ENCODE measurements at regions not wholly inside any gene's neighbourhood (a gene's known extent, or its start where the extent isn't known, plus 50 kb on each side); places are given as distances from the start of the nearest gene placed in this dataset.

- Histone ChIP-seq H3K27me3 (ENCODE audit: control insufficient read depth, insufficient read depth, low read length) (no peaks in the 10 kb centered on the region), H3K4me1 (ENCODE audit: control insufficient read depth, insufficient read depth, low read length) (no peaks in the 10 kb centered on the region), H3K4me3 (ENCODE audit: low read length) (no peak overlapping the region), H3K9me3 (ENCODE audit: control insufficient read depth, low read length) (no peaks in the 10 kb centered on the region), H3K36me3 (ENCODE audit: control insufficient read depth, insufficient read depth, low read length) (no peaks in the 10 kb centered on the region), H3K9ac (ENCODE audit: low read length) (no peak overlapping the region)
These were observed 530.2 kb downstream of the SOX6 start for GRCh38 chr11:15825976-15826650.

GRCh38 chr11:15826826-15827225 lies 529.5 kb downstream of the SOX6 start:
- H3K4me3 ChIP-seq (ENCODE audit: low read length): no peak overlapping the region
- H3K9ac ChIP-seq (ENCODE audit: low read length): no peak overlapping the region
- H3K27me3 ChIP-seq (ENCODE audit: control insufficient read depth, insufficient read depth, low read length): no peaks in the 10 kb centered on the region
- H3K4me1 ChIP-seq (ENCODE audit: control insufficient read depth, insufficient read depth, low read length): no peaks in the 10 kb centered on the region
- no peaks in the 10 kb centered on the region for H3K9me3 ChIP-seq (ENCODE audit: control insufficient read depth, low read length)
- no peaks in the 10 kb centered on the region for H3K36me3 ChIP-seq (ENCODE audit: control insufficient read depth, insufficient read depth, low read length)

GRCh38 chr11:15828215-15828853 lies 528.0 kb downstream of the SOX6 start:
- Histone ChIP-seq H3K4me3 (ENCODE audit: low read length) (no peak overlapping the region), H3K27me3 (ENCODE audit: control insufficient read depth, insufficient read depth, low read length) (no peaks in the 10 kb centered on the region), H3K9ac (ENCODE audit: low read length) (no peak overlapping the region), H3K36me3 (ENCODE audit: control insufficient read depth, insufficient read depth, low read length) (no peaks in the 10 kb centered on the region), H3K9me3 (ENCODE audit: control insufficient read depth, low read length) (no peaks in the 10 kb centered on the region), H3K4me1 (ENCODE audit: control insufficient read depth, insufficient read depth, low read length) (no peaks in the 10 kb centered on the region)

- H3K9me3 ChIP-seq (ENCODE audit: control insufficient read depth, low read length): no peaks in the 10 kb centered on the region
- no peak overlapping the region for H3K4me3 ChIP-seq (ENCODE audit: low read length)
- H3K4me1 ChIP-seq (ENCODE audit: control insufficient read depth, insufficient read depth, low read length): no peaks in the 10 kb centered on the region
- H3K9ac ChIP-seq (ENCODE audit: low read length): no peak overlapping the region
- H3K27me3 ChIP-seq (ENCODE audit: control insufficient read depth, insufficient read depth, low read length): no peaks in the 10 kb centered on the region
- no peaks in the 10 kb centered on the region for H3K36me3 ChIP-seq (ENCODE audit: control insufficient read depth, insufficient read depth, low read length)
These were observed 527.0 kb downstream of the SOX6 start for GRCh38 chr11:15829312-15829711.

GRCh38 chr11:15830741-15831428 lies 525.5 kb downstream of the SOX6 start:
- no peak overlapping the region for H3K4me3 ChIP-seq (ENCODE audit: low read length)
- no peaks in the 10 kb centered on the region for H3K27me3 ChIP-seq (ENCODE audit: control insufficient read depth, insufficient read depth, low read length)
- no peaks in the 10 kb centered on the region for H3K4me1 ChIP-seq (ENCODE audit: control insufficient read depth, insufficient read depth, low read length)
- H3K9ac ChIP-seq (ENCODE audit: low read length): no peak overlapping the region
- H3K36me3 ChIP-seq (ENCODE audit: control insufficient read depth, insufficient read depth, low read length): no peaks in the 10 kb centered on the region
- H3K9me3 ChIP-seq (ENCODE audit: control insufficient read depth, low read length): no peaks in the 10 kb centered on the region

GRCh38 chr11:15835788-15836411 lies 520.4 kb downstream of the SOX6 start:
- Histone ChIP-seq H3K4me1 (ENCODE audit: control insufficient read depth, insufficient read depth, low read length) (peaks cover 3% of the 10 kb centered on the region), H3K4me3 (ENCODE audit: low read length) (no peak overlapping the region), H3K9ac (ENCODE audit: low read length) (no peak overlapping the region), H3K36me3 (ENCODE audit: control insufficient read depth, insufficient read depth, low read length) (no peaks in the 10 kb centered on the region), H3K27me3 (ENCODE audit: control insufficient read depth, insufficient read depth, low read length) (no peaks in the 10 kb centered on the region), H3K9me3 (ENCODE audit: control insufficient read depth, low read length) (no peaks in the 10 kb centered on the region)

- Histone ChIP-seq H3K4me3 (ENCODE audit: low read length) (no peak overlapping the region), H3K9ac (ENCODE audit: low read length) (no peak overlapping the region), H3K9me3 (ENCODE audit: control insufficient read depth, low read length) (no peaks in the 10 kb centered on the region), H3K4me1 (ENCODE audit: control insufficient read depth, insufficient read depth, low read length) (peaks cover 4% of the 10 kb centered on the region), H3K36me3 (ENCODE audit: control insufficient read depth, insufficient read depth, low read length) (no peaks in the 10 kb centered on the region), H3K27me3 (ENCODE audit: control insufficient read depth, insufficient read depth, low read length) (no peaks in the 10 kb centered on the region)
These were observed 519.6 kb downstream of the SOX6 start for GRCh38 chr11:15836795-15837194.

- no peak overlapping the region for H3K9ac ChIP-seq (ENCODE audit: low read length)
These were observed 518.4 kb downstream of the SOX6 start for GRCh38 chr11:15837901-15838489.

GRCh38 chr11:15839061-15839460 lies 517.3 kb downstream of the SOX6 start:
- H3K4me1 ChIP-seq (ENCODE audit: control insufficient read depth, insufficient read depth, low read length): peaks cover 9% of the 10 kb centered on the region
- no peaks in the 10 kb centered on the region for H3K36me3 ChIP-seq (ENCODE audit: control insufficient read depth, insufficient read depth, low read length)
- H3K4me3 ChIP-seq (ENCODE audit: low read length): no peak overlapping the region
- H3K9ac ChIP-seq (ENCODE audit: low read length): no peak overlapping the region
- H3K27me3 ChIP-seq (ENCODE audit: control insufficient read depth, insufficient read depth, low read length): no peaks in the 10 kb centered on the region
- no peaks in the 10 kb centered on the region for H3K9me3 ChIP-seq (ENCODE audit: control insufficient read depth, low read length)

More at GRCh38 chr11:15837901-15838489, 518.4 kb downstream of the SOX6 start:
- H3K4me1 ChIP-seq (ENCODE audit: control insufficient read depth, insufficient read depth, low read length): peaks cover 9% of the 10 kb centered on the region
- H3K4me3 ChIP-seq (ENCODE audit: low read length): no peak overlapping the region
- H3K27me3 ChIP-seq (ENCODE audit: control insufficient read depth, insufficient read depth, low read length): no peaks in the 10 kb centered on the region
- no peaks in the 10 kb centered on the region for H3K36me3 ChIP-seq (ENCODE audit: control insufficient read depth, insufficient read depth, low read length)
- no peaks in the 10 kb centered on the region for H3K9me3 ChIP-seq (ENCODE audit: control insufficient read depth, low read length)

GRCh38 chr11:15840966-15841365 lies 515.4 kb downstream of the SOX6 start:
- H3K4me3 ChIP-seq (ENCODE audit: low read length): no peak overlapping the region
- no peaks in the 10 kb centered on the region for H3K9me3 ChIP-seq (ENCODE audit: control insufficient read depth, low read length)
- peaks cover 9% of the 10 kb centered on the region for H3K4me1 ChIP-seq (ENCODE audit: control insufficient read depth, insufficient read depth, low read length)
- no peaks in the 10 kb centered on the region for H3K36me3 ChIP-seq (ENCODE audit: control insufficient read depth, insufficient read depth, low read length)
- H3K9ac ChIP-seq (ENCODE audit: low read length): no peak overlapping the region
- no peaks in the 10 kb centered on the region for H3K27me3 ChIP-seq (ENCODE audit: control insufficient read depth, insufficient read depth, low read length)

- no peaks in the 10 kb centered on the region for H3K27me3 ChIP-seq (ENCODE audit: control insufficient read depth, insufficient read depth, low read length)
- no peaks in the 10 kb centered on the region for H3K9me3 ChIP-seq (ENCODE audit: control insufficient read depth, low read length)
- H3K9ac ChIP-seq (ENCODE audit: low read length): no peak overlapping the region
- H3K36me3 ChIP-seq (ENCODE audit: control insufficient read depth, insufficient read depth, low read length): no peaks in the 10 kb centered on the region
- no peak overlapping the region for H3K4me3 ChIP-seq (ENCODE audit: low read length)
- peaks cover 9% of the 10 kb centered on the region for H3K4me1 ChIP-seq (ENCODE audit: control insufficient read depth, insufficient read depth, low read length)
These were observed 514.2 kb downstream of the SOX6 start for GRCh38 chr11:15841931-15842740.
